Mesenteric fat pad (tissue), 1 donor: ENCODE measurements at regions not wholly inside any gene's neighbourhood (a gene's known extent, or its start where the extent isn't known, plus 50 kb on each side); places are given as distances from the start of the nearest gene placed in this dataset.
"Not testable (repeated sequence)": the region's sequence is repeated elsewhere in the genome, so short reads cannot be mapped to it uniquely, and the experiment has no call there.

ENCODE experiments used
- DNase-seq: peaks from one replicate; pipeline ENCODE4 v3.0.0-alpha.2; 2020; ENCODE audit warnings: low spot score
- donor health status: DM: yes; HTN: yes; CAD: no.

- DNase-seq = no peak
Observed at GRCh38 chr9:15113288-15113687, 193.7 kb downstream of the TTC39B start.

- DNase-seq = no peak
Observed at GRCh38 chr9:15111071-15111470, 195.9 kb downstream of the TTC39B start.

GRCh38 chr9:15104826-15105420 lies 194.7 kb upstream of the FREM1 start:
- DNase-seq = no peak

- DNase-seq = no peak
Observed at GRCh38 chr9:15103290-15103689, 193.1 kb upstream of the FREM1 start.

- DNase-seq = no peak
Observed at GRCh38 chr9:15101095-15101494, 190.9 kb upstream of the FREM1 start.

- DNase-seq = no peak
Observed at GRCh38 chr9:15100571-15100970, 190.3 kb upstream of the FREM1 start.

- no peak for DNase-seq
Observed at GRCh38 chr9:15096972-15097371, 186.7 kb upstream of the FREM1 start.

- no peak for DNase-seq
Observed at GRCh38 chr9:15086778-15087324, 176.6 kb upstream of the FREM1 start.

- no peak for DNase-seq
Observed at GRCh38 chr9:15086156-15086763, 176.0 kb upstream of the FREM1 start.

- DNase-seq = no peak
Observed at GRCh38 chr9:15081021-15081753, 171.0 kb upstream of the FREM1 start.

GRCh38 chr9:15080401-15080800 lies 170.2 kb upstream of the FREM1 start:
- DNase-seq = no peak

GRCh38 chr9:15079989-15080388 lies 169.8 kb upstream of the FREM1 start:
- no peak for DNase-seq

GRCh38 chr9:15077946-15078729 lies 167.9 kb upstream of the FREM1 start:
- DNase-seq = no peak

GRCh38 chr9:15073620-15074019 lies 163.4 kb upstream of the FREM1 start:
- DNase-seq = no peak

GRCh38 chr9:15070716-15071115 lies 160.5 kb upstream of the FREM1 start:
- DNase-seq = no peak

- no peak for DNase-seq
Observed at GRCh38 chr9:15069106-15069505, 158.9 kb upstream of the FREM1 start.

GRCh38 chr9:15068261-15068660 lies 158.0 kb upstream of the FREM1 start:
- no peak for DNase-seq

GRCh38 chr9:15059003-15059402 lies 148.8 kb upstream of the FREM1 start:
- no peak for DNase-seq

- DNase-seq = no peak
Observed at GRCh38 chr9:15058236-15058635, 148.0 kb upstream of the FREM1 start.

GRCh38 chr9:15055284-15055683 lies 145.1 kb upstream of the FREM1 start:
- not testable (repeated sequence) for DNase-seq

GRCh38 chr9:15048772-15049171 lies 138.5 kb upstream of the FREM1 start:
- no peak for DNase-seq
